Heart right ventricle (tissue), 16 donors: ENCODE measurements at regions not wholly inside any gene's neighbourhood (a gene's known extent, or its start where the extent isn't known, plus 50 kb on each side); places are given as distances from the start of the nearest gene placed in this dataset.

ENCODE experiments used
- ATAC-seq, 8 donors: fragments of 200-7000 bp; cut with Tn5 transposase; one replicate each; pipeline ENCODE4 v1.9.1; 2020; ENCODE audit warnings: mild to moderate bottlenecking in 8 of 8, moderate library complexity in 8 of 8, moderate number of reproducible peaks in 1 of 8
- DNase-seq, 2 donors: peaks; one replicate each; pipeline ENCODE4 v3.0.0-alpha.2; 2020
- H3K27ac ChIP-seq, 10 donors: fragments of 200-600 bp; sonication (generic) in 2 of 10; one replicate each; pipeline versions ENCODE4 v1.5.0 to v1.8.0; 2020 to 2022; ENCODE audit warnings: mild to moderate bottlenecking in 3 of 10
- H3K27me3 ChIP-seq, 7 donors: fragments of 200-600 bp; one replicate each; pipeline ENCODE4 v1.8.0; 2021 to 2022; ENCODE audit warnings: mild to moderate bottlenecking in 2 of 7
- H3K36me3 ChIP-seq, 9 donors: fragments of 200-600 bp; sonication (generic) in 1 of 9; one replicate each; pipeline versions ENCODE4 v1.5.0 to v1.8.0; 2020 to 2022; ENCODE audit warnings: mild to moderate bottlenecking in 2 of 9
- H3K4me1 ChIP-seq, 9 donors: fragments of 200-600 bp; sonication (generic) in 1 of 9; one replicate each; pipeline versions ENCODE4 v1.5.0 to v1.8.0; 2020 to 2022; ENCODE audit warnings: mild to moderate bottlenecking in 4 of 9
- H3K4me3 ChIP-seq, 10 donors: fragments of 200-600 bp; sonication (generic) in 2 of 10; one replicate each; pipeline versions ENCODE4 v1.5.0 to v1.8.0; 2020 to 2022; ENCODE audit warnings: mild to moderate bottlenecking in 7 of 10, moderate library complexity in 2 of 10
- H3K9me3 ChIP-seq, 11 donors: fragments of 200-600 bp in 10 of 11; sonication (generic) in 2 of 11; one replicate each; pipeline versions ENCODE4 v1.5.0 to v1.8.0; 2013 to 2022; ENCODE audit warnings: mild to moderate bottlenecking in 2 of 11, control low read depth in 1 of 11, moderate library complexity in 1 of 11
- CTCF ChIP-seq, 9 donors: fragments of 200-600 bp; sonication (generic) in 2 of 9; IDR thresholded peaks; one replicate each; pipeline versions ENCODE4 v1.5.0 to v1.8.0; 2021 to 2022; ENCODE audit warnings: antibody characterized with exemption in 9 of 9, mild to moderate bottlenecking in 5 of 9, moderate library complexity in 1 of 9
- WGBS, 2 donors: extraction: QIAGEN DNeasy Blood & Tissue Kit; methylation state at CpG; one replicate each; pipeline ENCODE4 v1.1.7; 2013; ENCODE audit warnings: inconsistent platforms in 1 of 2; 5-methylcytosine and 5-hydroxymethylcytosine counted together
- intact Hi-C, 10 donors: fragments of 100-400 bp; cut with DNase I; formaldehyde crosslinking; loops; one replicate each; pipeline versions ENCODE4 v1.11.1 to v1.14.2; 2022
- donor health status: Arrhythmogenic right ventricular cardiomyopathy.
- donor health status: ischemic (EF 13 %, LVEDD 7.1; RV severe dilation, severe dysfunction).
- donor health status: healthy with polysubstance abuse.
- donor health status: DM: no; HTN: yes; CAD: no.
- donor health status: DM: no; HTN: no; CAD: no.
- donor health status: ischemic (EF 25% LVEDD 6.9; RV normal size, moderate dysfunction).
- donor health status: ischemic (EF 25% LVEDD 5.7; RV mildly dilated, moderate dysfunction).
- donor health status: healthy.
- donor health status: DM: yes; HTN: yes; CAD: no.
- donor health status: Ischemic cardiomyopathy.
- donor health status: ischemic (EF 35%, LVEDD 5.7; RV mildly dilated, moderate dysfunction).
- donor health status: nonischemic (EF 11% LVEDD 7.7; RV severe dilation, severe dysfunction).
- donor health status: DM: yes; HTN: yes; CAD: no.
- donor health status: PGD.
- donor health status: ischemic (EF 29% LVEDD 5.4; RV normal size, mild dysfunction).
- donor health status: nonischemic (EF 23%, LVEDD 6.1; RV moderate dilation, normal function).

GRCh38 chr7:124590814-124591213 is 174.8 kb downstream of the GPR37 start:
- Histone ChIP-seq H3K9me3 (no peaks in the 10 kb centered on the region), H3K36me3 (no peaks in the 10 kb centered on the region), H3K27ac (no peak overlapping the region), H3K4me3 (no peak overlapping the region), H3K27me3 (no peaks in the 10 kb centered on the region), H3K4me1 (no peaks in the 10 kb centered on the region)
- ATAC-seq (no peak), DNase-seq (no peak)
- intact Hi-C loops = no loop called here
- TF ChIP-seq CTCF (IDR thresholded peaks at IDR 0.05) = no peak
- 77 to 91% methylated on average over 2 of the region's 2 CpGs for WGBS, 2 donors

- Histone ChIP-seq H3K4me1 (no peaks in the 10 kb centered on the region), H3K9me3 (no peaks in the 10 kb centered on the region), H3K4me3 (no peak overlapping the region), H3K36me3 (no peaks in the 10 kb centered on the region), H3K27me3 (no peaks in the 10 kb centered on the region), H3K27ac (no peak overlapping the region)
- ATAC-seq (no peak), DNase-seq (no peak)
- TF ChIP-seq CTCF (IDR thresholded peaks at IDR 0.05) = no peak
- WGBS, 2 donors = 74 to 77% methylated on average over 2 of the region's 2 CpGs
- intact Hi-C loops = no loop called here
These were observed 188.3 kb downstream of the GPR37 start for GRCh38 chr7:124577256-124577655.

GRCh38 chr7:124575176-124575575 is 190.4 kb downstream of the GPR37 start:
- Histone ChIP-seq H3K4me1 (no peaks in the 10 kb centered on the region), H3K27me3 (no peaks in the 10 kb centered on the region), H3K9me3 (no peaks in the 10 kb centered on the region), H3K27ac (no peak overlapping the region), H3K36me3 (no peaks in the 10 kb centered on the region), H3K4me3 (no peak overlapping the region)
- intact Hi-C loops = no loop called here
- TF ChIP-seq CTCF (IDR thresholded peaks at IDR 0.05) = no peak
- DNase-seq = no peak
- no peak for ATAC-seq
- 88 to 91% methylated on average over 3 of the region's 3 CpGs for WGBS, 2 donors

- intact Hi-C loops = no loop called here
- WGBS, 2 donors = 79 to 84% methylated on average over 2 of the region's 2 CpGs
- no peak for TF ChIP-seq CTCF (IDR thresholded peaks at IDR 0.05)
- H3K4me3 ChIP-seq = no peak overlapping the region
- H3K9me3 ChIP-seq = no peaks in the 10 kb centered on the region
- H3K27me3 ChIP-seq = no peaks in the 10 kb centered on the region
- DNase-seq = no peak
- ATAC-seq = no peak
- no peaks in the 10 kb centered on the region for H3K36me3 ChIP-seq
- H3K27ac ChIP-seq = no peak overlapping the region
- no peaks in the 10 kb centered on the region for H3K4me1 ChIP-seq
These were observed 195.0 kb downstream of the GPR37 start for GRCh38 chr7:124570558-124570957.

- DNase-seq = no peak
- Histone ChIP-seq H3K27ac (no peak overlapping the region), H3K27me3 (no peaks in the 10 kb centered on the region), H3K9me3 (no peaks in the 10 kb centered on the region), H3K36me3 (no peaks in the 10 kb centered on the region), H3K4me3 (no peak overlapping the region), H3K4me1 (no peaks in the 10 kb centered on the region)
- WGBS, 2 donors = 63 to 71% methylated on average over 5 of the region's 5 CpGs
- no peak for TF ChIP-seq CTCF (IDR thresholded peaks at IDR 0.05)
- no peak for ATAC-seq
- intact Hi-C loops = no loop called here
These were observed 199.0 kb downstream of the GPR37 start for GRCh38 chr7:124566583-124566982.
